ENCODE measurements at regions not wholly inside any gene's neighbourhood (a gene's known extent, or its start where the extent isn't known, plus 50 kb on each side); places are given as distances from the start of the nearest gene placed in this dataset.

DNA sequence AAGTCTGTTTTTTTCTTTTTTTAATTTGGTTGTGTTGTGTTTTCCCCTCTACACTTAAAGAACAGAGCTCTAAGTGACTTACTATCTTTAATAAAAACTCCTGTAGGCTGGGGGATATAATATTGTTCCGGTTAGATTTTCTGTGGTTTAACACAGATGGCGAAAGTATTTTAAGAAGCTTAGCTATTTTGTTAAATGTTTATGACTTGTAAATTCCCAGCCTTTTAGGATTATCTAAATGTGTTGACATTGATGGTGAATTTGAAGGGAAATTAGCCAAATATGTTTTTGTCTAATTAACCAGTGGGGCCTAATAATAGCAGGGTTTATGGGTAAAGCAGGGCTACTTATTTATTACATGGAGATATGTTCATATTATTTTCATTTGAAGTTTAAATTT lies 538.5 kb downstream of the INHBA start:
- TF ChIP-seq, protein P1, sequence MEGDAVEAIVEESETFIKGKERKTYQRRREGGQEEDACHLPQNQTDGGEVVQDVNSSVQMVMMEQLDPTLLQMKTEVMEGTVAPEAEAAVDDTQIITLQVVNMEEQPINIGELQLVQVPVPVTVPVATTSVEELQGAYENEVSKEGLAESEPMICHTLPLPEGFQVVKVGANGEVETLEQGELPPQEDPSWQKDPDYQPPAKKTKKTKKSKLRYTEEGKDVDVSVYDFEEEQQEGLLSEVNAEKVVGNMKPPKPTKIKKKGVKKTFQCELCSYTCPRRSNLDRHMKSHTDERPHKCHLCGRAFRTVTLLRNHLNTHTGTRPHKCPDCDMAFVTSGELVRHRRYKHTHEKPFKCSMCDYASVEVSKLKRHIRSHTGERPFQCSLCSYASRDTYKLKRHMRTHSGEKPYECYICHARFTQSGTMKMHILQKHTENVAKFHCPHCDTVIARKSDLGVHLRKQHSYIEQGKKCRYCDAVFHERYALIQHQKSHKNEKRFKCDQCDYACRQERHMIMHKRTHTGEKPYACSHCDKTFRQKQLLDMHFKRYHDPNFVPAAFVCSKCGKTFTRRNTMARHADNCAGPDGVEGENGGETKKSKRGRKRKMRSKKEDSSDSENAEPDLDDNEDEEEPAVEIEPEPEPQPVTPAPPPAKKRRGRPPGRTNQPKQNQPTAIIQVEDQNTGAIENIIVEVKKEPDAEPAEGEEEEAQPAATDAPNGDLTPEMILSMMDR (conservative IDR thresholded peaks at IDR 0.05 in 1 of 2, IDR thresholded peaks at IDR 0.05 in 1 of 2; ENCODE audit: extremely low read depth in 1 of 2, insufficient read depth in 1 of 2, low read depth in 1 of 2, low read length in 2 of 2): no peak
- no peak for TF ChIP-seq EZH2 (IDR thresholded peaks at IDR 0.05; ENCODE audit: borderline replicate concordance, low read length)
